Dendritic cell treated with granulocyte-macrophage colony-stimulating factor and Interleukin-4, amounts not matched to agents 40 ng/mL and 50 ng/mL, for 4 days (primary cell): ENCODE measurements at regions not wholly inside any gene's neighbourhood (a gene's known extent, or its start where the extent isn't known, plus 50 kb on each side); places are given as distances from the start of the nearest gene placed in this dataset.
"Not testable (repeated sequence)": the region's sequence is repeated elsewhere in the genome, so short reads cannot be mapped to it uniquely, and the experiment has no call there.

Experiments
- H3K27ac Mint-ChIP-seq: one replicate; pipeline ENCODE4 v1.8.0; 2022; ENCODE audit warnings: mild to moderate bottlenecking, mixed read lengths
- H3K27me3 Mint-ChIP-seq: one replicate; pipeline ENCODE4 v1.8.0; 2022; ENCODE audit warnings: mild to moderate bottlenecking, mixed read lengths
- H3K36me3 Mint-ChIP-seq: one replicate; pipeline ENCODE4 v1.8.0; 2022; ENCODE audit warnings: low read depth, mixed read lengths
- H3K4me1 Mint-ChIP-seq: one replicate; pipeline ENCODE4 v1.8.0; 2022; ENCODE audit warnings: low read depth, mixed read lengths
- H3K4me3 Mint-ChIP-seq: one replicate; pipeline ENCODE4 v1.8.0; 2022; ENCODE audit warnings: mild to moderate bottlenecking, moderate library complexity, mixed read lengths
- H3K9me3 Mint-ChIP-seq: one replicate; pipeline ENCODE4 v1.8.0; 2022; ENCODE audit warnings: mixed read lengths
- intact Hi-C: fragments of 100-400 bp; cut with micrococcal nuclease; formaldehyde crosslinking; loops from one replicate; pipeline ENCODE4 v1.15.0; 2022

- H3K4me1 Mint-ChIP-seq, H3K36me3 Mint-ChIP-seq, H3K27me3 Mint-ChIP-seq, intact Hi-C loops, H3K4me3 Mint-ChIP-seq, H3K27ac Mint-ChIP-seq: not testable (repeated sequence)
- H3K9me3 Mint-ChIP-seq = peaks cover 11% of the 10 kb centered on the region
Observed at GRCh38 chr22:47488131-47488530, 725.7 kb downstream of the TBC1D22A start.

DNA sequence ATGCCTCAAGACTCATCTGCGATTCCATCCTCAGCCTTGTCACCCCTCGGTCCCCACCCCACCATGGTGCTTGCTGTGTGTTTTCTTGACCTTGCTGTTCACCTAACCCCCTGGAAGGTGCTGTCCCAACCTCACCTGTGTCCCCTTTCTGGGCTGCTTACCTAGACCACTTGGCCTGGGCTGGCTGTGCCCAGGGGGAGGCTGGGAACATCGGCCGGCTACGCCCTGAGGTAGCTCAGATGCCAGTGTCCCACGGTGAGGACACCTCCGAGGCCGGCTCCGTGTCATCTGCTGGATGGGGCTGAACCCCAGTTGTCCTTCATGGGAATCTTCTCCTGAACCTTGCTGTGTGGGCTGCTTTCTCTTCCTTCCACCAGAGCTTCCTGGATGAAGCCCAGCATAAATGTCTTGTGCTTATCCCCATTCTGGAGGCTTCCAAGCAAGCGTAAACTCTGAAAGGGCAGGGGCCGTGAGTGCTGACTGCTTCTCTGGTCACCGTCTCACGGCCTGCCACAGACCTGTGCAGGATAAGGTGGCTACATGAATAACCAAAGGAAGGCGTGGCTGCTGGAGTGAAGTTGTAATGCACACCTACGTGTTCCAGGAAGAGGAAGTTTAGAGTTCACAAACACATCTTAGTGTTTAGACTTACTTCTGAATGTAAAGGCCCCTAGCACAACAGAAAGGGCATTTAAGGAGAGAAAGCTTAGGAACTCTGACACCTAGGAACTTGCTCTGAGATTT is 724.3 kb downstream of the TBC1D22A start:
- Mint-ChIP-seq H3K4me1 (no peaks in the 10 kb centered on the region), H3K27me3 (no peaks in the 10 kb centered on the region), H3K27ac (no peak overlapping the region), H3K9me3 (no peaks in the 10 kb centered on the region), H3K36me3 (no peaks in the 10 kb centered on the region), H3K4me3 (no peak overlapping the region)
- intact Hi-C loops = no loop called here

GRCh38 chr22:47484960-47485569 is 722.6 kb downstream of the TBC1D22A start:
- intact Hi-C loops = no loop called here
- H3K27ac Mint-ChIP-seq = no peak overlapping the region
- no peaks in the 10 kb centered on the region for H3K4me1 Mint-ChIP-seq
- no peaks in the 10 kb centered on the region for H3K27me3 Mint-ChIP-seq
- H3K4me3 Mint-ChIP-seq = no peak overlapping the region
- no peaks in the 10 kb centered on the region for H3K9me3 Mint-ChIP-seq
- H3K36me3 Mint-ChIP-seq = no peaks in the 10 kb centered on the region

GRCh38 chr22:47476231-47476630 is 713.8 kb downstream of the TBC1D22A start:
- no peaks in the 10 kb centered on the region for H3K4me1 Mint-ChIP-seq
- intact Hi-C loops = no loop called here
- no peaks in the 10 kb centered on the region for H3K27me3 Mint-ChIP-seq
- no peaks in the 10 kb centered on the region for H3K36me3 Mint-ChIP-seq
- H3K9me3 Mint-ChIP-seq = no peaks in the 10 kb centered on the region
- no peak overlapping the region for H3K4me3 Mint-ChIP-seq
- no peak overlapping the region for H3K27ac Mint-ChIP-seq

- no peaks in the 10 kb centered on the region for H3K27me3 Mint-ChIP-seq
- no peak overlapping the region for H3K27ac Mint-ChIP-seq
- H3K4me3 Mint-ChIP-seq = no peak overlapping the region
- no peaks in the 10 kb centered on the region for H3K9me3 Mint-ChIP-seq
- intact Hi-C loops = no loop called here
- no peaks in the 10 kb centered on the region for H3K36me3 Mint-ChIP-seq
- no peaks in the 10 kb centered on the region for H3K4me1 Mint-ChIP-seq
Observed at GRCh38 chr22:47474895-47475294, 712.4 kb downstream of the TBC1D22A start.

- intact Hi-C loops = no loop called here
- H3K9me3 Mint-ChIP-seq = no peaks in the 10 kb centered on the region
- no peaks in the 10 kb centered on the region for H3K4me1 Mint-ChIP-seq
- no peaks in the 10 kb centered on the region for H3K27me3 Mint-ChIP-seq
- no peak overlapping the region for H3K4me3 Mint-ChIP-seq
- no peak overlapping the region for H3K27ac Mint-ChIP-seq
- no peaks in the 10 kb centered on the region for H3K36me3 Mint-ChIP-seq
Observed at GRCh38 chr22:47474464-47474863, 712.0 kb downstream of the TBC1D22A start.

- H3K36me3 Mint-ChIP-seq = no peaks in the 10 kb centered on the region
- no peaks in the 10 kb centered on the region for H3K9me3 Mint-ChIP-seq
- no peaks in the 10 kb centered on the region for H3K4me1 Mint-ChIP-seq
- H3K27me3 Mint-ChIP-seq = no peaks in the 10 kb centered on the region
- intact Hi-C loops = no loop called here
- H3K27ac Mint-ChIP-seq = no peak overlapping the region
- no peak overlapping the region for H3K4me3 Mint-ChIP-seq
Observed at GRCh38 chr22:47472636-47473035, 710.2 kb downstream of the TBC1D22A start.

- Mint-ChIP-seq H3K9me3 (peaks cover 9% of the 10 kb centered on the region), H3K27ac (no peak overlapping the region), H3K4me1 (no peaks in the 10 kb centered on the region)
Observed at GRCh38 chr22:47471406-47471805, 709.0 kb downstream of the TBC1D22A start.

GRCh38 chr22:47465809-47466208 is 703.4 kb downstream of the TBC1D22A start:
- no peak overlapping the region for H3K4me3 Mint-ChIP-seq
- no peaks in the 10 kb centered on the region for H3K36me3 Mint-ChIP-seq
- H3K27ac Mint-ChIP-seq = no peak overlapping the region
- H3K27me3 Mint-ChIP-seq = no peaks in the 10 kb centered on the region
- no peaks in the 10 kb centered on the region for H3K4me1 Mint-ChIP-seq
- peaks cover 28% of the 10 kb centered on the region for H3K9me3 Mint-ChIP-seq
- intact Hi-C loops = no loop called here

More at GRCh38 chr22:47471406-47471805, 709.0 kb downstream of the TBC1D22A start:
- Mint-ChIP-seq H3K4me3 (no peak overlapping the region), H3K27me3 (no peaks in the 10 kb centered on the region), H3K36me3 (no peaks in the 10 kb centered on the region)
- intact Hi-C loops = no loop called here

DNA sequence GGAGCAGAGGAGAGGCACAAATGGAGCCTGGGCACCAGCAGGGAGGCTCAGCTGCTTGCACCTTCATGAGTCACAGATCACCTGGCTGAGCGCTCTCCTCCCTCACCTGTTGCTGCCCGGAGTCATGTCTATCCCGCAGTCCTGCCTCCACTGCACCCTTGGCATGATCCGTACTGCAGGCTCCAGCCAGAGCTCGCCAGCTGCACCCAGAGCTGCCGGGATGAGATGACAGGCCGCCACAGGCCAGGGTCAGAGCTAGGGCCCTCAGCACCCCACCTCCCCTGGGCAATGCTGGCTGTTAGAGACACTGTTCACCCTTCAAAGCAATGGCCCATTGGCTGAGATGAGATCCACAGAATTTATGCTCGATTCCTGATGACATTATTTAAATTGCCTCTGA is 702.8 kb downstream of the TBC1D22A start:
- intact Hi-C loops = no loop called here
- Mint-ChIP-seq H3K4me1 (no peaks in the 10 kb centered on the region), H3K9me3 (peaks cover 28% of the 10 kb centered on the region), H3K4me3 (no peak overlapping the region), H3K36me3 (no peaks in the 10 kb centered on the region), H3K27ac (no peak overlapping the region), H3K27me3 (no peaks in the 10 kb centered on the region)

DNA sequence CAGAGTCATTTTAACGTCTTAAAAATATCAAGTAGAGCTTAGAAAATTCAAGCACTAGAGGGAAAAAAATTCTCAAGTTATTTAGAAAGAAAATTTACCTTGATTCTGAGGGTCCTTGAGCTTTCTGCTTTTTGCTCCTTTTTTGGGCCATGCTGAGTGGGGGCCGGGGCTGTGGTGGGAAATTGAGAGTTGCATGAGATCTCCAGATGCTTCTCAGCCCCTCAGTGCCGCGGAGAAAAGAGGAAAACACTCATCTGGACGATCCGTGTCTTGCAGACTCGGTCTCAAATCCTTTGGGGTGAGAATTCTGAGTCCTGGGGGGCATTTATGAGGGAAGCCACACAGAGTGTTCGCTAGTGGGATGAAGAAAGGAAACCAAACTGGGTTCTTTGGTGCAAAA is 700.8 kb downstream of the TBC1D22A start:
- no peaks in the 10 kb centered on the region for H3K27me3 Mint-ChIP-seq
- no peak overlapping the region for H3K27ac Mint-ChIP-seq

GRCh38 chr22:47460861-47461260 is 698.4 kb downstream of the TBC1D22A start:
- peaks cover 15% of the 10 kb centered on the region for H3K9me3 Mint-ChIP-seq
- no peaks in the 10 kb centered on the region for H3K36me3 Mint-ChIP-seq
- intact Hi-C loops = no loop called here
- H3K27me3 Mint-ChIP-seq = no peaks in the 10 kb centered on the region
- no peak overlapping the region for H3K27ac Mint-ChIP-seq
- H3K4me1 Mint-ChIP-seq = no peaks in the 10 kb centered on the region
- no peak overlapping the region for H3K4me3 Mint-ChIP-seq

More for the DNA sequence above, 700.8 kb downstream of the TBC1D22A start:
- H3K4me3 Mint-ChIP-seq = no peak overlapping the region
- H3K4me1 Mint-ChIP-seq = no peaks in the 10 kb centered on the region
- H3K9me3 Mint-ChIP-seq = peaks cover 28% of the 10 kb centered on the region
- intact Hi-C loops = no loop called here
- no peaks in the 10 kb centered on the region for H3K36me3 Mint-ChIP-seq

DNA sequence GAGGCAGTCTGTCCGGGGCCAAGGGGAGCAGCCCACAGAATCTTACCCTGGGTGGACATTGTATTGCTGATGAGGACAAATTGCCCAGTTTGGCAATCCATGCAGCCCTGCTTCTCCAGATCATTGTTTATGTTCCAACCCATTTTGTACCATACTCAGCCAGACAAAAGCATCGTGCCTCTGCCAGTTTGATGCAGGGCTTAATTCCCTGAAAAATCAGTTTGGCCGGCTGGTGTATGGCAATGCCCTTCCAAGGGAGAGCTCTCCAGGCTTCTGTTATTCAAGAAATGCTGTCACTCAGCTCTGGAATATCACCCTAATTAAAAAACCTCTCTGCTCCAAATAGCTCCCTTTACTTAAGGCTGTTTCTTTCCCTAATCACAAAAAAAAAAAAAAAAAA is 697.7 kb downstream of the TBC1D22A start:
- intact Hi-C loops = no loop called here
- no peaks in the 10 kb centered on the region for H3K4me1 Mint-ChIP-seq

DNA sequence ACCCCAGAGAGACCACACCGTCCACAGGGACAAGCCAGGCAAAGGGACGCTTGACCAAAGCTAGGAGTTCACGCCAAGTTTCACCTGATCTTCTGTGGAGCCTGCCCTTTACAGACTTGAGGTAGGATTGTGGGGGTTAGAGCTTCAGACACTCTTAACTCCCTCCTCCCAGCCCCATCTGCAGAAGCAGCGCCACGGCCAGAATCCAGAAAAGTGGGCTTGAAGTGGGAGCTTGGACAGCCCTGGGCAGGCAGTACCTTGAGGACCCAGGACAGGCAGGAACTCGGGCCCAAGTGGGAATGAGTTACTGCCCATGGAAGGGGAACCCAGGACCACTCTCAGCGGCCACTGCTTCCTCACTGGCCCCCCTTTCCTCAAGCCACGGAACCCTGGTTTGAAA is 695.9 kb downstream of the TBC1D22A start:
- intact Hi-C loops = no loop called here
- H3K36me3 Mint-ChIP-seq = no peaks in the 10 kb centered on the region
- H3K27me3 Mint-ChIP-seq = no peaks in the 10 kb centered on the region
- H3K9me3 Mint-ChIP-seq = peaks cover 12% of the 10 kb centered on the region
- H3K4me3 Mint-ChIP-seq = no peak overlapping the region
- no peak overlapping the region for H3K27ac Mint-ChIP-seq
- H3K4me1 Mint-ChIP-seq = no peaks in the 10 kb centered on the region

More for the DNA sequence above, 697.7 kb downstream of the TBC1D22A start:
- Mint-ChIP-seq H3K27ac (no peak overlapping the region), H3K36me3 (no peaks in the 10 kb centered on the region), H3K9me3 (peaks cover 15% of the 10 kb centered on the region), H3K27me3 (no peaks in the 10 kb centered on the region), H3K4me3 (no peak overlapping the region)
